ENCODE measurements at regions not wholly inside any gene's neighbourhood (a gene's known extent, or its start where the extent isn't known, plus 50 kb on each side); places are given as distances from the start of the nearest gene placed in this dataset.

DNA sequence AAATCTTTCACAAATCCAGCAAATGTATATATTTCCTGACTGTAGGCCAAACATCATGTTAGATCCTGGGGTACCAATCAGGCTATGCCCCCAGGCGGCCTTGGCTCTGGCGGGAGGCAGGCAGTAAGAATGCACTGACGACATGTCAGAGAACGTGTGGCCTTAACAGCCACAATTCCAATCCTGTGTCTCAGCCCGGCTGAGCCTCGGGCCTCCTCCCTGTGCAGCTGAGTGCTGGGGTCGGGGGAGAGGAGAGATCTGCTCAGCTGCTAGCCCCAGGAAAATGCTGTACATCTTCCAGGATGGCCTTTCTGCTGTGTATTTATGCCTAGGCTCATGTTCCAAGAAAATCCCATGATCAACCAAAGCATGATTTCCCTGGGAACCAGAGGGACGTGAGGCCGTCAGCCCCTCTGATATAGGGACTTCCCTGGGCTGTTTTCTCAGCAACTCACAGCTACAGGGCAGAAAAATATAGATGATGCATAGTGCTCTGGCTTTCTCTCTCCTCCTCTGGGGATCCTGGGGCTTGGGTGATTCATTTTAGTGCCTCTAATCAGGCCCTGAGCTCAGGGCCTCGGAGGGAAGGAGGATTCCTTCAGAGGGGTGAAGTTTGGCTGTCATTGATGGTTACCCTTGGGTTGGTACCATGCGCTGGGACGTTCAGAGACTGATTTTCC, 604.0 kb downstream of the HS3ST4 start:
- DNase-seq (ENCODE audit: low read depth) = no peak

DNA sequence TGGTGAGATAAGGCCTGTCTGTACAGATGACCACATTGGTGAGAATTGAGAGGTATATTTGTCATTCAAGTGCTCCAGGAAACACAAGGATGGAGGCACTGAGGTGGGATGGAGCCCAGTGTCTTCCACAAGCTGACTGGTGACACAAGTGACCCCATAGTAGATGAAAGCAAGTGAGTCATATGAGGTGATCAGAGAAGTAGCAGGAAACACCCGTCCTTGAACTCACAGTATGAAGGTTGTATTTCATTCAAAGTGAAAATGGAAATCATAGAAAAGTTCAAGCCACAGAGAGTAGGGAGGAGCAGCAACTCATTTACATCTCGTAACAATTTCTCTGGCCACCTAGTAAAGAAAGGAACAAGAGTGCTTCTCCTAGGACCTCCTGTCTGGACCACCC, 609.8 kb downstream of the HS3ST4 start:
- DNase-seq (ENCODE audit: low read depth) = no peak

- no peak for DNase-seq (ENCODE audit: low read depth)
Observed at GRCh38 chr16:26316683-26317464, 625.1 kb downstream of the HS3ST4 start.

GRCh38 chr16:26317885-26318284, 626.1 kb downstream of the HS3ST4 start:
- no peak for DNase-seq (ENCODE audit: low read depth)

DNA sequence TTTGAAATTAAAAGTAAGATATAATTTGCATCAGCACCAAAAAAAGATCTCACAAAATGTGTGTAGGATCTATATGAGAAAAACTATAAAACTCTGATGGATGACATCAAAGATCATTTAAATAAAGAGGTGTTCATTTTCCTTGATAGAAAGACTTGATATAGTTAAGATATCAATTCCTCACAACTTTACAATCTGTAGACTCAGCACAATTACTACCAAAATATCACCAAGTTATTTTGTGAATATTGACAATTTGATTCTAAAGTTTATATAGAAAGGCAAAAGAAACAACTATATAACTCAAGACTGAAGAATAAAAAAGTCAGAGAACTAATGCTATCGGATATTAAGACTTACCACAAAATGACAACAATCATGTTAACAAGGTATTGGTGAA, 638.9 kb downstream of the HS3ST4 start:
- DNase-seq (ENCODE audit: low read depth) = no peak

GRCh38 chr16:26334218-26335111, 642.7 kb downstream of the HS3ST4 start:
- DNase-seq (ENCODE audit: low read depth) = no peak

- DNase-seq (ENCODE audit: low read depth) = no peak
Observed at GRCh38 chr16:26335236-26335853, 643.6 kb downstream of the HS3ST4 start.

DNA sequence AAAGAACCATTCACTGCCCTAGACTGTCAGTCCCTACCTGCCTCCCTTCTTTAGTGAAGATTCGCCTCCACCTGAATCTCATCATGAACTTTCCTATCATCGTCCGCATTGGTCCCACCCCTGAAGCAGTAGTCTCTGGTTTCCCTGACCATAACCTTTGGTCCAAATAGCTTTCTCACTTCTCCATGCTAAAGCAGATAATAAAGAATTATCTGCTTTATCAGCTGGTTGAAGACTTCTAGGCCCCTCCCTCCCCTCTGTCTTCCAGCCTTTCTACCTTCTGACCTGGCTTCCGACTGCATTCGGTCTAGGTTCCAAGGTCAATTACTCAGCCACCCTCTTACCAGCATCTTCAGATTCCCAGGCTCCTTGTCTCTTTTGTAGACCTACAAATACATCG, 650.9 kb downstream of the HS3ST4 start:
- DNase-seq (ENCODE audit: low read depth) = no peak

GRCh38 chr16:26344240-26344776, 652.5 kb downstream of the HS3ST4 start:
- no peak for DNase-seq (ENCODE audit: low read depth)

DNA sequence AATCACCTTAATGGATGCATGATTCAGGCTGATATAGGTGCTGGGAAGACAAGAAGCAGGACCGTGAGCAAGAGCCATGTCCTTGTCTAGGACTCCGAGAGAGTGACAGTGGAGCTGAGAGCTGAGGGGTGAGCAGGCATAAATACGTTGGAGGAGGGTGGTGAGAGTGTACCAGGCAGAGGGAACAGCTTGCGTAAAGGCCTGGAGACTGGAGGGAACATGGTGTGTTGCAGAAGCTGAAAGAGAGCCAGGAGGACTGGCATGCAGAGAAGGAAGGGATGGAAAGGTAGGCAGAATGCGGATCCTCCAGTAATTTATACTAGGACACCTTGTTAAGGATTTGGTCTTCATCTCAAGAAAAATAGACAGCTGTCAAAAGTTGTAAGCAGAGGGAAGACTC, 653.2 kb downstream of the HS3ST4 start:
- no peak for DNase-seq (ENCODE audit: low read depth)

DNA sequence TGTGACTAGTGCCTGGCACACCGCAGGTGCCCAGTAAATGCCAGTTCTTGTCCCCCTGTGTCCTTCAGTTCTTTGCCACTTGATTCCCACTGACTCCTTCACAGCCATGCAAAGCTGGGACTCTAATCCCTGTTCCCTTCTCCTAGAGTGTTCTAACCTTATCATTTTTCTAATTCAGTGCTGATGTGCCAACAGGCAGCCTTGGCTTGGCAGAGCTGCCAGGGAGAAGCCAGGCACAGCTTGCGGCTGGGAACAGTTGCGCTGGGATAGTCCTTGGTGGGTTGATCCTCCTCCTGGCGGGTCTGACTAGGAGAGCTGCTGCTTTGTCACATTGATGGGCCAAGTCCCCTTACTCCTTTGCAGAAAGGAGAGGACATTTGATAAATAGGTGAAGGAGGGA, 654.2 kb downstream of the HS3ST4 start:
- DNase-seq (ENCODE audit: low read depth) = no peak

DNA sequence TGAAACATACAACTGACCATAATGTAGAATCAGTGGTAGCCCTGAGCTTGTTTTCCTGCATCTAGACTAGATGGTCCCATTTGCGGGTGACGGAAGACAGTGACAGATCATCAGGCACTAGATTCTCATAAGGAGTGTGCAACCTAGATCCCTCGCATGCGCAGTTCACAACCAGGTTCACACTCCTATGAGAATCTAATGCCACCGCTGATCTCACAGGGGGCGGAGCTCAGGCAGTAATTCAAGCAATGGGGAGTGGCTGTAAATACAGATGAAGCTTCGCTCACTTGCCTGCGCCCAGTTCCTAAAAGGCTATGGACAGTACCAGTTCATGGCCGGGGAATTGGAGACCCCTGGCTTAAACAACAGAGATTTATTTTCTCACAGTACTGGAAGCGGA, 656.3 kb downstream of the HS3ST4 start:
- no peak for DNase-seq (ENCODE audit: low read depth)

DNA sequence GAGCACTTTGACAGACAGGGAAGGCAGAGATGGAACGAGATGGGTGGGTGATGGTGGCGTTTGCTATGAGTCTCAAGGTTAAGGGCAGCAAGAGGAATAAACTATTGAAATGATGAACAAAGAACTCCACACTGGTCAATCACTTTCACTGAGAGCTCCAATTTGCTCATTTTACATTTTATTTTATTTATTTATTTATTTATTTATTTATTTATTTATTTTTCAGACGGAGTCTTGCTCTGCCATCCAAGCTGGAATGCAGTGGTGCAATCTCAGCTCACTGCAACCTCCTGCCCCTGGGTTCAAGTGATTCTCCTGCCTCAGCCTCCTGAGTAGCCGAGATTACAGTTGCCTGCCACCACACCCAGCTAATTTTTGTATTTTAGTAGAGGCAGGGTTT, 669.1 kb downstream of the HS3ST4 start:
- DNase-seq (ENCODE audit: low read depth) = no peak

- no peak for DNase-seq (ENCODE audit: low read depth)
Observed at GRCh38 chr16:26363581-26363980, 671.8 kb downstream of the HS3ST4 start.

GRCh38 chr16:26365161-26365940, 673.6 kb downstream of the HS3ST4 start:
- DNase-seq (ENCODE audit: low read depth) = no peak

DNA sequence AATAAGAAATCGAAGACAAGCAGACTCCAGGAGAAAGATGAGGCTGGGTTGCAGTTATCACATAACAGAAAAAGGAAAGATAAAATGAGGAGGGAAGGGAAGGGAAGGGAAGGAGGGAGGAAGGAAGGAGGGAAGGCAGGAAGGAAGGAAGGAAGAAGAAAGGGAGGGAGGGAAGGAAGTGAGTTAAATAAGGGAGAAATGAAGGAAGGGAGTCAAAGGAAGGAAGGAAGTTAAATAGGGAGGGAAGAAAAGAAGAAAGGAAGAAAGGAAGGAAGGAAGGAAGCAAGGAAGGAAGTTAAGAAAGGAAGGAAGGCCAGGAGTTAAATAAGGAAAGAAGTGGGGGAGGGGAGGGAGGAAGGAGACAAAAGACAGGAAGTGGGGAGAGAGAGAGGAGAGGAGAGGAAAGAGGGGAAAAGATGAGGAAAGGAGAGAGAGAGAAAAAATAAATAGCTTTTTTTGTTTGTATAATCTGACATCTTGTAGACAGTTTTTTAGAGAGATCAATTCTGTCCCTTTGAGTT, 679.6 kb downstream of the HS3ST4 start:
- no peak for DNase-seq (ENCODE audit: low read depth)

DNA sequence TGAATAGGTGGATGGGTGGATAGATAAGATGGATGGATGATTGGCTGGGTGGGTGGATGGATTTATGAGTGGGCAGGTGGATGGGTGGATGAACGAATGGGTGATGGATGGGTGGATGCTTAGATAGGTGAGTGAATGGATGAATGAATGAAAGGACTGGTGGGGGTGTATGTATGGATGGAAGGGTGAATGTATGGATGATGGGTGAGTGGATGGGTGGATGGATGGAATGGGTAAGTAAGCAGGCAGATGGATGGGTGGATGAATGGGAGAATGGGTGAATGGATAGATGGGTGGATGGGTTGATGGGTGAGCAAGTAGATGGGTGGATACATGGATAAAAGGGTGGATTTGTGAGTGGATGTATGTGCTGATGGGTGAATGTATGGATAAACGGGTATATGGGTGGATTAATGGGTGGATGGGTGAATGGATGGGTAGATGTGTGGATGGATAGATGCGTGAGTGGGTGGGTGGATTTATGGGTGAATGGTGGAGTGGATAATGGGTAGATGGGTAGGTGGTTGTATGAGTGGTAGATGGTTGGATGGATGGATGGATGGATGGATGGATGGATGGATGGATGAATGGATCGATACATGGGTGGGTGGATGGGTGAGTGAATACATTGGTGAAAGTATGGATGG, 682.6 kb downstream of the HS3ST4 start:
- DNase-seq (ENCODE audit: low read depth) = no peak

DNA sequence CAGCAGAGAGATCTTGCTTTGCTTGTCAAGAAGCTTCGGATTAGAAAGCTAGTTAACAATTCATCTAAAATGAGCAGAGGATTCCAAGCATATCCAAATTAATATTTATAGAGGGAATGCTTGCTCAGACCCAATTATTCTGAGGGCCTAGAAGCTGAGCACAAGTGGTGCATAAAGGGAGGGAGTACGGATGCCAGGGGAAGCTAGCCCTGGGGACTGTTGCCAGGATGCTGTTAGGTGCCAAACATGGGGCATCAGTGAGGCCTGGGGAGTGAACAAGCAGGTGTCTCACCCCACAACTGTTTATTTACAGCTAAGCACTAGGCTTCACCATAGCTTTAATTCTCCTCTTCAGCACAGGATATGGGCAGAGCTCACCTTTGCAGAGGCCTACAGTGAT, 684.1 kb upstream of the C16orf82 start:
- DNase-seq (ENCODE audit: low read depth) = no peak

GRCh38 chr16:26386096-26386495, 680.6 kb upstream of the C16orf82 start:
- no peak for DNase-seq (ENCODE audit: low read depth)

GRCh38 chr16:26391833-26392232, 674.9 kb upstream of the C16orf82 start:
- no peak for DNase-seq (ENCODE audit: low read depth)

All from HS-5 (cell line).